Spleen (tissue), 7 donors: ENCODE measurements at regions not wholly inside any gene's neighbourhood (a gene's known extent, or its start where the extent isn't known, plus 50 kb on each side); places are given as distances from the start of the nearest gene placed in this dataset.

Experiments used
- CTCF ChIP-seq, 11 experiments: fragments of 200-600 bp in 7 of 11; fragments of 450-650 bp in 4 of 11; sonication (generic) in 4 of 11; IDR thresholded peaks in 8 of 11; conservative IDR thresholded peaks in 3 of 11; 1 replicate in 7 of 11; 2 replicates in 4 of 11; pipeline versions ENCODE4 v1.4.0 to v1.8.0; 2016 to 2021; ENCODE audit warnings: antibody characterized with exemption in 11 of 11, inconsistent platforms in 4 of 11, mild to moderate bottlenecking in 1 of 11
- POLR2A ChIP-seq, 3 donors: fragments of 450-650 bp; IDR thresholded peaks; one replicate each; pipeline ENCODE4 v1.5.1; 2017; ENCODE audit warnings: antibody characterized with exemption in 3 of 3, mild to moderate bottlenecking in 1 of 3
- POLR2AphosphoS5 ChIP-seq, 3 donors: sonication (generic); formaldehyde crosslinking; IDR thresholded peaks; one replicate each; pipeline ENCODE4 v1.5.1; 2017; ENCODE audit warnings: antibody characterized with exemption in 3 of 3
- donor health status: DM: no; HTN: no; CAD: no; lungs with moderate emphysema.
- donor health status: DM: no; HTN: no; CAD: no.
- donor health status: DM: no; HTN: no; CAD: no.

GRCh38 chr11:23318670-23319069 lies 458.4 kb upstream of the CCDC179 start:
- TF ChIP-seq CTCF (IDR thresholded peaks at IDR 0.05 in 8 of 11, conservative IDR thresholded peaks at IDR 0.05 in 3 of 11) (no peak), POLR2AphosphoS5 (IDR thresholded peaks at IDR 0.05) (no peak), POLR2A (IDR thresholded peaks at IDR 0.05) (no peak)
